ENCODE measurements at regions not wholly inside any gene's neighbourhood (a gene's known extent, or its start where the extent isn't known, plus 50 kb on each side); places are given as distances from the start of the nearest gene placed in this dataset.

GRCh38 chr2:13779996-13780395 lies 852.5 kb upstream of the LRATD1 start:
- H3K27ac Mint-ChIP-seq = no peak overlapping the region
- CTCF ChIA-PET = no interaction called here
- intact Hi-C loops (cut with micrococcal nuclease) = no loop called here
- H3K4me1 Mint-ChIP-seq (ENCODE audit: low read depth) = no peaks in the 10 kb centered on the region
- no peaks in the 10 kb centered on the region for H3K27me3 Mint-ChIP-seq
- no peak for TF ChIP-seq CTCF (IDR thresholded peaks at IDR 0.05)
- no peak for ATAC-seq
- H3K4me3 Mint-ChIP-seq = no peak overlapping the region
- H3K9me3 Mint-ChIP-seq = peaks cover 7% of the 10 kb centered on the region
- POLR2A ChIA-PET = no interaction called here
- no peak for DNase-seq
- no peaks in the 10 kb centered on the region for H3K36me3 Mint-ChIP-seq (ENCODE audit: low read depth)

DNA sequence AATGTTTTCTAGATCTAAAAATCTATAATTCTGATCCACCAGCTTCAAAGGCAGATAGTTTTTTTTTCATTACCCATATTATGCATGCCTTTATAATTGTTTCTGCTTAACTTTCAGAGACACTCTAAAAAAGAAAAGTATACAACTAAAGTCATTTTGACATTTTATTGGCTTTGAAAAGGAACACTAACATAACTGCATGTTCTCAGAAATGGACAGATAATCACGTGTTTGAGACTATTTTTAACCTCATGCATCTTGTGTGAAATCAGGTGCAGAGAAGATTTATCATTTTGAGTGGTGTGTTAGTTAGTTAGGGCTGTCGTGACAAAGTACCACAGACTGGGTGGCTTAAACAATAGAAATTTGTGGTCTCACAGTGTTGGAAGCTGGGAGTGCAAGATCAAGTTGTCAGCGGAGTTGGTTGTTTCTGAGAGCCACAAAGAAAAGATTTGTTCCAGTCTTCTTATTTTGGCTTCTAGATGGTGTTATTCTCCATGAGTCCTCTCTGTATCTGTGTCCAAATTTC lies 841.4 kb upstream of the LRATD1 start:
- DNase-seq (no peak), ATAC-seq (no peak)
- Mint-ChIP-seq H3K9me3 (peaks cover 6% of the 10 kb centered on the region), H3K27me3 (no peaks in the 10 kb centered on the region), H3K4me3 (no peak overlapping the region), H3K36me3 (ENCODE audit: low read depth) (no peaks in the 10 kb centered on the region), H3K4me1 (ENCODE audit: low read depth) (no peaks in the 10 kb centered on the region), H3K27ac (no peak overlapping the region)
- intact Hi-C loops (cut with micrococcal nuclease) = no loop called here
- no peak for TF ChIP-seq CTCF (IDR thresholded peaks at IDR 0.05)
- ChIA-PET CTCF (interaction anchor here (0.7 kb wide), 1 partner anchor 1786 kb away, joined by 3 read pairs; no protein-coding TSS in a partner anchor), POLR2A (no interaction called here)

GRCh38 chr2:13806539-13806938 lies 826.0 kb upstream of the LRATD1 start:
- Mint-ChIP-seq H3K4me3 (no peak overlapping the region), H3K9me3 (peaks cover 4% of the 10 kb centered on the region), H3K27me3 (no peaks in the 10 kb centered on the region), H3K27ac (no peak overlapping the region), H3K36me3 (ENCODE audit: low read depth) (no peaks in the 10 kb centered on the region), H3K4me1 (ENCODE audit: low read depth) (no peaks in the 10 kb centered on the region)
- ATAC-seq (no peak), DNase-seq (no peak)
- intact Hi-C loops (cut with micrococcal nuclease) = no loop called here
- CTCF ChIA-PET = no interaction called here
- POLR2A ChIA-PET = no interaction called here
- TF ChIP-seq CTCF (IDR thresholded peaks at IDR 0.05) = no peak

- TF ChIP-seq CTCF (IDR thresholded peaks at IDR 0.05) = no peak
- POLR2A ChIA-PET = no interaction called here
- CTCF ChIA-PET = no interaction called here
- Mint-ChIP-seq H3K36me3 (ENCODE audit: low read depth) (no peaks in the 10 kb centered on the region), H3K27ac (no peak overlapping the region), H3K4me3 (no peak overlapping the region), H3K9me3 (peaks cover 2% of the 10 kb centered on the region), H3K4me1 (ENCODE audit: low read depth) (no peaks in the 10 kb centered on the region), H3K27me3 (no peaks in the 10 kb centered on the region)
- no peak for DNase-seq
- intact Hi-C loops (cut with micrococcal nuclease) = no loop called here
- ATAC-seq = no peak
Measured at GRCh38 chr2:13813236-13813635, 819.3 kb upstream of the LRATD1 start.

GRCh38 chr2:13818002-13818401 lies 814.5 kb upstream of the LRATD1 start:
- Mint-ChIP-seq H3K4me3 (no peak overlapping the region), H3K27me3 (no peaks in the 10 kb centered on the region), H3K36me3 (ENCODE audit: low read depth) (no peaks in the 10 kb centered on the region), H3K27ac (no peak overlapping the region), H3K9me3 (no peaks in the 10 kb centered on the region), H3K4me1 (ENCODE audit: low read depth) (no peaks in the 10 kb centered on the region)
- TF ChIP-seq CTCF (IDR thresholded peaks at IDR 0.05) = no peak
- DNase-seq (no peak), ATAC-seq (peak; percentile 20)
- CTCF ChIA-PET = no interaction called here
- POLR2A ChIA-PET = no interaction called here
- intact Hi-C loops (cut with micrococcal nuclease) = no loop called here

All from activated CD8-positive, alpha-beta T cell treated with anti-CD3 and anti-CD28 coated beads for 36 hours (primary cell).